ENCODE measurements at regions not wholly inside any gene's neighbourhood (a gene's known extent, or its start where the extent isn't known, plus 50 kb on each side); places are given as distances from the start of the nearest gene placed in this dataset.

DNA sequence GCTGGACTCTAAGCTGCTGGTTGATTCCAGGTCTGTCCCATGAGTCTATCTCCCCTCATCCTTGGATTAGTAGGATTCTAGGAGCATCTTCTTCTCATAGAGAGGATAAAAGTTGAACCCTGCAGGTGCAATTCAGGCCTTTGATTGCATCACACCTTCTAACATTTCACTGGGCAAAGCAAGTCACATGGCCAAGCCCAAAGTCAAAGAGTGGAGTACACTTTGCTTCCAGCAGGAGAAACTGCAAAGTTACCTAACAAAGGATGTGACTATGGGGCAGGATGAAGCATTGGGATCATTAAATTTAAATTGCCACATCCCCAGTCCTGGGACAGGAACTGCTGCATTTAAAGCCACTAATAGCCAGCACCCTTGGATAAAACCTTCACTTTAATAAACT, 51.0 kb upstream of the EGFLAM start:
- DNase-seq (ENCODE audit: low spot score) = no peak

GRCh38 chr5:38202741-38203140, 55.6 kb upstream of the EGFLAM start:
- no peak for DNase-seq (ENCODE audit: low spot score)

DNA sequence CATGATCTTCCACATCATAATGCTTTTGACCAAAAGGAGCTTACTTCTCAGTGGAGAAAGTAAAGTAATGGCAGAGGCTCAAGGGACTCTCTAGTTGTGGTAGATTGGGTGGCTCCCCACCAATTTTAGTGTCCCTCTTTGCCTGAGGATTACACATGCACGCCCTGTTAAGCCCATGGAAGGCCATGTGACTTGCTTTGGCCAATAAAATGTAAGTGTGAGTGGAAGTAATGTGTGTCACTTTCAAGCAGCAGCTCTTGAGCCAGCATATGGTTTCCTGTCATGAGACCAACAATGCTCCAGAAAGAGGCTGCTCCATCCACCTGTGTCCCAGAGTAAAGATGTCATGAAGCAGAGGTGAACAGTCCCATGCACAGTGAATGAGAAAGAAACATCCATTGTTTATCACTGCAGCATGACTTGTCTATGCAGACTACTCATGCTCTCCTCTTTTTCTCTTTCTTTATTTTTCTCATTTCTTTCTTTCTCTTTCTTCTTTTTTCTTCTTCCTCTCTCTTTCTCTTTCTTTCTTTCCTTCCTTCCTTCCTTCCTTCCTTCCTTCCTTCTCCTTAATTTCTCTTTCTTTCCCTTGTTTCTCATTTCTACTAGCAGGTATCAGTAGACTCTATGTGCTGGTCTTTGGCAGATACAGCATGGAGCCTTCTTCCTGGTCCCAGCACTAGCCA, 57.3 kb upstream of the EGFLAM start:
- DNase-seq (ENCODE audit: low spot score) = no peak

DNA sequence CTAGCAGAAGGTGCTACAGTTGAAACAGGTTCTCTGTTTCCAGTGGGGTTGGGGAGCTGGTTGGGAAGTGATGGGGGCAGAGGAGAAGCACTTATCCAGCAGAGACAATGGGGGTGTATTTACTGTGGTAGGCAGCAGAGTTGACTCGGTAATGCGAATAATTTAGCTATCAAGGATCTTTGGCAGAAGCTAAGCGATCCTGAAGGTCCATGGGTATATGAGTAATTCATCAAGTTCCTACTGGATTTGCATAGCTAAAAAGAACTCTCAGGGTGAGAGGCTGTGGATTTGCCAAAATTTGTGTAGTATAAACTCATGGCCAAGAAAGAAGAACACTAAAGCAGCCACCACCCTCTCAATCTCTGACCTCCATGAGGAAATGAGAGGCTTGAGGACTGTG, 61.2 kb upstream of the EGFLAM start:
- DNase-seq (ENCODE audit: low spot score) = no peak

DNA sequence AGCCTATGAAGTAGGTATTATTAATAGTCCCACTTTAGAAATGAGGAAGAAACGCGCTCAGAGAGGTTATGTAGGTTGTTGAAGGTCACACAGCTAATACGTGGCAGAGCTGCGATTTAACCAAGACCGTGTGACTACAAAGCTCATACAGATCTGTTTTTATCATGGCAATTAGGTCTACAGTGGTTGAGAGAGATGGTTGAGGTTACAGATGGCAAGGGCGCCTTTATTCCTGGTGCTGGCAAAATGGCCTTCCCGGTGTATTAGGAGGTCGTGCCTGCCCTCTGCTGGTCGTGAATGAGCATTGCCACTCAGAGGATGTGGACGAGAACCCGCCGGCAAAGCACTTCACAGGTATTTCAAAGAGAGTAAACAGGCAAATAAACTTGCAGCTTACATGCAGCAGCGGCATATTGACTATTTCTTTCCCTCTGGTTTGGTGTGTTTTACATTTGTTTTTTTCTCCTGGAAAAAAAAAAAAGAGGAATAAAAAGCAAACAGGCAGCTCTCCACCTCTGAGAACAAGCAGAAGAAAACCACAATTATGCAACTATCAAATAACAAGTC, 65.3 kb upstream of the EGFLAM start:
- peak; percentile 56 for DNase-seq (ENCODE audit: low spot score)

- DNase-seq (ENCODE audit: low spot score) = no peak
Measured at GRCh38 chr5:38191693-38192092, 66.7 kb upstream of the EGFLAM start.

DNA sequence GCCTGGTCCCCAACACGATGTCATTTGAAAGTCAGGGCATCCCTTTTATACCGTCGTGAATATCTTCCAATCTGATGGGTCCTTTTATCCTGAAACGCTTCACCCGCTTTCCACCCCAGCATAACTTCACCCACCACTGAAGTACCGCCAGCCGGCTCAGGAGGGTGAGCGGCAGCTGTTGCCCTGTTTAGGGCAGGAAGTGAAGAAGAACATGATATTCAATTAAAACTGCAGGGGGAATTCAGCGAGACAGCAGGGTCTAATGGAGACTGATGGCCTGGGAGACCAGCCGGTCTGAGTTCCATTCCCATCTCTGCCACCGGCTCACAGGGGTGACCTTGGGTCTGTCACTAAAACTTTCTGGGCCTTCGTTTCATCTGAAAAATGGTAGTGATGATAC, 68.2 kb upstream of the EGFLAM start:
- DNase-seq (ENCODE audit: low spot score) = no peak

GRCh38 chr5:38189081-38189504, 69.3 kb upstream of the EGFLAM start:
- DNase-seq (ENCODE audit: low spot score) = no peak

GRCh38 chr5:38188591-38188990, 69.8 kb upstream of the EGFLAM start:
- DNase-seq (ENCODE audit: low spot score) = no peak

GRCh38 chr5:38187532-38187931, 70.8 kb upstream of the EGFLAM start:
- DNase-seq (ENCODE audit: low spot score) = no peak

DNA sequence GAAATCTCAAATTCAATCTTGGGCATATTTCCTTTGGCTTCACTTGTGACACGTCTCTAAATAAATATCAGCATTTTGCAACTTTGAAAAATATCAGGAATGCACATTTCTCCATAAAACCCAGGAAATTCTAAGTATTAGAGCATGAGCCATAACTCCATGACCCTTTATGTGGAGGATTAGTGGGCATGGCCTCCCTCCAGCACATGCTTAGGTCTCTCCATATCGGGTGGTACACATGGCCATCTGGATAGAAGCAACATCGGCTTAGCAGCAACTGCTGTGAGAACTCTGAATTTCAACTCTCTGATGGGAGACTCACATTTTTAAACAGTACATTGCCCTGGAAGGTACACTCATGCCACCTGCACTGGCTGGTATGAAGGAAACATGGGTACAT, 73.7 kb upstream of the EGFLAM start:
- DNase-seq (ENCODE audit: low spot score) = no peak

DNA sequence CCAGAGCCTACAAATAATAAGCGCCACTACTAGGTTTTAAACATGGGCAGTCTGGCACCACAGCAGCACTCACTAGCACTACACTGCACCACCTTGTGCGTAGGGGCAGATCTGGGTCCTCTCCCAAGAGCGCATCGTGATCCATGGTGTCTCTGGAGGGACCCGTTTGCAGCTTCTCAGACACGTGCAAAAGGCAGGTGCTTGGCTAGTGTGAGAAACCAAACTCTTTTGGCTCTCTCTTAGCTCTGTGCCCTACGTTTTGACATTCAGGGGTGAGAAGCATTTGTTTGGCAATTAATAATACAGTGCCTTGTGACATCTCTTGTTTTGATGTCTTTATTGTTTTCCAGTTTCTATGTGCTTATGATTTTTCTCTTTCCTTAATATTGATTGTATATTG, 75.4 kb upstream of the EGFLAM start:
- no peak for DNase-seq (ENCODE audit: low spot score)

GRCh38 chr5:38168029-38168428, 90.3 kb upstream of the EGFLAM start:
- DNase-seq (ENCODE audit: low spot score) = no peak

- no peak for DNase-seq (ENCODE audit: low spot score)
Measured at GRCh38 chr5:38167562-38167996, 90.8 kb upstream of the EGFLAM start.

- no peak for DNase-seq (ENCODE audit: low spot score)
Measured at GRCh38 chr5:38166832-38167231, 91.5 kb upstream of the EGFLAM start.

DNA sequence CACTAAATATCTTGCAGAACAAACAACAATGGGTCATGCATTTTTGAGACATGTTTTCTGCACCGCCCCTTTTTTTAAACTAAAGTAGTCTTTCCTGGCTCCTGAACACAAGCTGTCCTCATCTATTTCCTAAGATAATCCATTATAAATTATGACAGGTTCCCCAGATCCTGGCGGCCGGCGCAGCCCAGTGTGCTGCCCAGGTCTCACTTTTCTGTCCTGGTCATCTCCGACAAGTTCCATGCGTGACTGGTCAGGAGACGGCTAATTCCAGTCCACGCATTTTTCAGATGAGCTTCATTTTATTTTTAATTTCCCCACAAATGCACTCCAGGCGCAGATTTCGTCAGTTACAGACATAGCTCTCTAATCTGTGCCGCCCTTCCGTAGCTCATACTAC, 92.9 kb upstream of the EGFLAM start:
- no peak for DNase-seq (ENCODE audit: low spot score)

DNA sequence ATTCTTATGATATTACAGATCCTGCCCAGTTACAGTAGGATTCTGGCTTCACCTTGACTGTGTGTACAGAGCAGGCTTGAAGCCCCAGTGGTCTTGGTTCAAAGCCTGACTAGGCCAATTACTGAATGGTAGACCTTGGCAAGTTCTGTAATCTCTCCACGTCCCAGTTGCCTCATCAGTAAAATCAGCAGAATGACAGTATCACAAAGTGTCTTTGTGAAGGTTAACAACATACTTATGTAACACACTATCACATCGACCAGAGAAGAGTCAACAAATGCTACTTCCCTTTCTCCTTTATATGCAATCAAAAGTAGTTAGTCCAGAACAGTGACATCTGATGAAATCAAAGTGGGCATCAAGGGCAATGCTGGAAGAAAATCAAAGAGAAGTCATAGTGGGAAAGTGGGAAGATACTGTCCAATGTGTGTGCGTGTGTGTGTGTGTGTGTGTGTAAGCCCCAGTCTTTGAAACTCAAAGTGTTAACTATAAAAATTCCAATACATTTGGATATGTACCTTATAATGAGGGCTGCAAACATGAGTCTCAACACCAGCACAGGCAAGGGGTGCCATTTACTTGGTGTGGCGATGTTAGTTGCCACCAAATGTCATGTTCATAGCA, 93.5 kb upstream of the EGFLAM start:
- DNase-seq (ENCODE audit: low spot score) = no peak

DNA sequence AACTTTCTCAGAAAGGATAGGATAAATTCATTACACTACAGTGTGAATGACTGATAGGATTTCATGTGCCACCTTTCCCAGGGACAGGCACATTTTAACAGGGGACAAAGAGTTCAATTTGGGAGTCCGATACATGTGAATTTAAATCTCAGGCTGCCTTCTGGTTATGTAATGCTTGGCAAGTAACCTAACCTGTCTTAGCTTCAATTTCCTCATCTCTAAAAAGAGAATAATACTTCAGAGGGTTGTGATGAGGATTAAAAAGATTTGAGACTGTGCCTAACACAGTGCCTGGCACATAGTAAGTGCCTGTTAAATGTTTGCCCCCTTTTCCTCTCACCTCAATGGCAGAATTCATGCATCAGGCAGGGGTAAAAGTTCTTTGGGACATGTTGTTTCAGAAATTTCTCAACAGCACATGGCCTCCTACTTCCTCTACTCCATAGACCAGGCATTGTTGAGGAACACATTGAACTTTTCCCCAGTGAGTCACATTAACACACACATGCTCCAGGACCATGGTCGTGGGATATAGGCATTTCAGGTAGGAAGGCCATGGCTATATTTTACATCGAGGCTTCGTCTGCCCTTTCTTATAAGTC, 94.6 kb upstream of the EGFLAM start:
- no peak for DNase-seq (ENCODE audit: low spot score)

GRCh38 chr5:38162625-38163024, 95.7 kb upstream of the EGFLAM start:
- no peak for DNase-seq (ENCODE audit: low spot score)

DNA sequence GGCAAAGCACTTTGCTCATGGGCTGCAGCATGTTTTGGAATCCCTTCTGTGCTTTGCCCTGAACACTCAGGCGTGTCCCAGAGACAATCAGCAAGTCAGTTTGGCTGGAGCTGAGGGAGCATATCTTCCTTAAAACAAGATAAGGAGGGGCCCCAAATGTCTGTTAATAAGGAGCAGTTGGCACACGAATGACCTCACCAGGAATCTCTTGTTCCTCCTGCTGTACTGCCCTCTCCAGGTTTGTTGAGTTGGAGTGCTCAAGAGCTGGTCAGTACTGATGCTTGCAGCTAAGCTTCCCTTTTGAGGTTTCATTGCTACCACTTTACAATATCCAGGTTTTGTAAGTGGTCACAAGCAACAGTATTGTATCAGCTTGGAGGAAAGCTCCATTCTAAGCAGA, 101.3 kb upstream of the EGFLAM start:
- no peak for DNase-seq (ENCODE audit: low spot score)

GRCh38 chr5:38154615-38155204, 103.6 kb upstream of the EGFLAM start:
- DNase-seq (ENCODE audit: low spot score) = no peak

GRCh38 chr5:38151878-38152277, 106.5 kb upstream of the EGFLAM start:
- no peak for DNase-seq (ENCODE audit: low spot score)

- no peak for DNase-seq (ENCODE audit: low spot score)
Measured at GRCh38 chr5:38149815-38150195, 108.6 kb upstream of the EGFLAM start.

Measured in CD4-positive, alpha-beta T cell treated with Interleukin-2 at 100 ng/mL for 4 hours (primary cell).